KG1 (cell line): ENCODE measurements at regions not wholly inside any gene's neighbourhood (a gene's known extent, or its start where the extent isn't known, plus 50 kb on each side); places are given as distances from the start of the nearest gene placed in this dataset.

ENCODE experiments used
- DNase-seq: peaks from one replicate; lab custom pipeline; 2025; lab: John Stamatoyannopoulos, UW

GRCh38 chr9:89655990-89656657 lies 51.3 kb downstream of the GADD45G start:
- no peak for DNase-seq

GRCh38 chr9:89657295-89657694 lies 52.5 kb downstream of the GADD45G start:
- no peak for DNase-seq

GRCh38 chr9:89657765-89658164 lies 53.0 kb downstream of the GADD45G start:
- no peak for DNase-seq

GRCh38 chr9:89658401-89658800 lies 53.6 kb downstream of the GADD45G start:
- no peak for DNase-seq

DNA sequence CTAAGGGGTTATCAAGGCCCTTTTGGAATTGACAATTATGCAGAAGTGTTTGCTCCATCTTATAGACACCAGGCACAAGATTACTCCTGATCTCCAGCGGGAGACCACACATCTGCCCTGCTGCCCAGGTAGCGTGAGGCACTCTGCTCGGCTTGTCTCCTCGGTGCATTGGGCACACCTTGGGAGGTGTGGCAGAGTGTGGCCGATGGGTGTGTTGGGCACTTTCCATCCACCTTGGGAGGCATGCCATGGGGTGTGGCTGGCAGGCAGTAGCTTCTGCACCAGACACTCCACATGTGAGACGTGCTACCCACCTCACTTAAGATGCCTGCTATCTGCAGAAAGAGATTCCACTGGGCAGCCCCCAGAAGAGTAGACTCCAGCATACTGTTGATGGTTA lies 54.1 kb downstream of the GADD45G start:
- DNase-seq, result no peak

DNA sequence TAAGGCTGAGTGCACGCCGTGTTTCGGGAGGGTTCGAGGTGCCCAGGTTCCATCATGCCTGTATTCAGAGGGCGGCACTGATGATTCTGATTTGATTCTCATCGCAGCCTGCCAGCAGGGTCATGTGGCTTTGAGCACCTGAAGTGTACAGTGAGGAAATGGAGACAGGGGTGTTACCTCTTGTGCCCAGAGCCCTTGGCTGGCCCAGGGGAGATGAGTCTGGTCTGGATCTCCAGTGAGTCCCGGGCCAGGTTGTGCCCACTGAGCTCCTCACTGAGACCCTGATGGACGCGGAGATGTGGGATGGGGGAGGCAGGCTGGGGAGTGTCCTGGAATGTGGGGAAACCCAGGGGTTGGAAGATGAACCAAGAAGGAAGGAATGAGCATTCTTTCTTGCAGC lies 54.7 kb downstream of the GADD45G start:
- no peak for DNase-seq

DNA sequence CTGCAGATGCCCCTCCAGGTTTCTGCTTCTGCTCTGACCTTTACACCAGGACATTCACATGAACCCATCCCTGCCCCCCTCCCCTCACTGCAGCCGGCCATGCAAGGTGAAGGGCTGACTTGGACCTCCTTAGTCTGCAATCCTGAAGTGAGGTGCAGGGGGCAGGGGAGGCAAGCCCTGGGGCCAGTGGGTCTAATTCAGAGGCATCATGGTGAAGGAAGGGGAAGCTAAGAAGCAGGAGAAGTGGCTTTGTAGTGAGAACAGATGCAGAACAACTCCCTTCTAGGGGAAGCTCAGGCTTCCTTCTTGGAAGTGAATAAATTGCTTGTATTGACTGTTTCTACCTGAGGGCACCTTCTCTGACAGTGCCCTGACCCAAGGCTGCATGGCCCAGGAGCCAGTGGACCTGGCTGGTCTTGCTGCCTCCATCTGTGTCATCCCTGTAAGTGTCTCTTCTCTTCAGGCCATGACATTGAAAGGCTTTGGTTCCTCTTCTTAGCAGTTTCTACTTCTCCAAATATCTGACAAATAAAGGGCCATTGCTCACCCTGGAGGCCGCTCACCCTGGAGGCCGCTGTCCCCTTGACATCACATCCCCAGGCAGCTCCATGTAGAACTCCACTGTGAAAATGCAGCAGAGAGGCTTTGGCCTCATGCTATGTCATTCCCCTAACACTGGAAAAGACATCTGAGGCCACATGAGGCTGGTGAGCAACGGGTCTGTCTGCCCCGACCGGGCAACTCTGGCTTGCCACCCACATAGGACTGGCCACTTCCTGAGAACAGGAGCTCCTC lies 55.3 kb downstream of the GADD45G start:
- DNase-seq, result no peak

DNA sequence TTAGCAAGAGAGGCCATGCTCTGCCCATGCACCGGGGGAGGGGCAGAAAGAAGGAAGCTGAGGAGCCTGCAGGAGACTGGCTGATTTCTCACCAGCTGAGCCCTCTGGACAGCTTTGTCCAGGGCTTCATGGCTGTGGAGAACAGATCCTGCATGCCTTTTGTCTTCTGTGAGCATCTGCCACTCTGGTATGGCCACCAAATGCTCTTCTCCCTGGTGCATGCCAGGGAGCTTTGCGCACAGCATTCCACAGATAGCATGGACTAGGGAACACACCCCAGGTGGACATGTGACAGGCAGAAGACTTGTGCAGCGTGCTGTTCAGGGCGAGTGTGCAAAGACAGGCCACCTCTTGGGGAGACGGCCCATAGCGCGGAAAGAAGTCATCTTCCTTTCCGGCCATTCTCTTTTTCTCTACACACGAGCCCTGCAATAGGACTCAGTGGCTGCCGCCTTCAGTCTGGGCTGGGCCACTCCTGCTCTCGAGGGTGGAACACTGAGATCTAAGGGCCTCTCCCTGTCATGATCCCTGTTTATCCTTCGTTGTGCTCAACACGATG lies 56.7 kb downstream of the GADD45G start:
- DNase-seq, result no peak

- no peak for DNase-seq
Observed at GRCh38 chr9:89661956-89662717, 57.3 kb downstream of the GADD45G start.

DNA sequence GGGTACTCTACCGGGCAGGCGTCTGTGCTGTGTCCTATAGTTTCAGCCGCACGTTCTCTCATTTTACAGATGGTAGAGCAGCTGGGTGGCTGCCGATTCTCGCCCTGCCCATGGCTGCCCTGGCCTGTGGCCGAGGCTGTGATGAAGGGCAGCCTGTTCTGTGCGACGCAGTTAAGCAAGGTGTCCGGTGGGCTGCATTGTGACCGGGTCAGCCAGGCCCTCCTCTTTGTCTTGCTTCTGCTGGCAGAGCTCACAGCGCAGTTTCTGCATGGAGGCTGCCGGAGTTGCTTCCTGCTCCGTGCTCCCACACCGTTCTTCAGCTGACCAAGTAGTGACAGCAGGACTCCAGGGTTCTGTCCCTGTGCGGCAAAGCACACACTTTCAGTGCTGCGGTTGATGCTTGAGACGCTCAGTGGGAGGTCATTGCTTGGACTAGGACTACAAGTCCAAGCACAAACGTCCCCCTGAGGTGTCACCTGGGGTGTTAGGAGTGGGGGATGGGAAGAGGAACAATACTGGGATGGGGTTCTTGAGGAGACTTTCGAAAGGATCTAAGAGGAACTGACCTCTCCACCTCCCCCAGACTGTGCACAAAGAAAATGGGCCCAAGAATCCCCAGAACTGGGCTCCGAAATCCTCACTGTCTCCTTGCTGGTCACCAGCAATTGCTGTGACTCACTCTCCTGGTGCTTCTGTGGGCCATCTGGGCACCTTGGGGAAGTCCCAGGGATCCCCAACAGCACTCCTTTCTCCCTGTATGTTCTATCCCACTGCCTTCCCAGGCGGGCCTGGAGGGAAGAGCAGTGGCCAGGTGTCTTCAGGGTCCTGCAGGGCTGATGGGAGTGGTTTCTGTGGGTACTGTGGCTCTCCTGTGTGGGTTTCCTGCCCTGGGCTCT lies 58.2 kb downstream of the GADD45G start:
- no peak for DNase-seq

DNA sequence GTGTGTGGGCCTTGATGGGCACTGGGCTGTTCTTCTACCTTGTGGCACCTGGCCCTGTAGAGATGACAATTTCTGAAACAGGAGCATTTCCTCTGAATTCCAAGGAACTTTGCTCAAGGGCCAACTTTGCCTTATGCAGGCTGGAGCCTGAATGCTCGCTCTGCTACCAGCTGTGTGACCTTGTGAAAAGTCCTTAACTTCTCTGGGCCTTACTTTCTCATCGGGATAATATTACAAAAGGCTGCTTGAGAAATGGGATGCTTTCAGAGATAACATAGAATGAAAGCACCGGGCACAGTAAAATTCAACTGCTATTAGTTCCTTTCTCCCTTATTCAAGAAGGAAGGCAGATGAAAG lies 58.8 kb downstream of the GADD45G start:
- DNase-seq, result no peak

DNA sequence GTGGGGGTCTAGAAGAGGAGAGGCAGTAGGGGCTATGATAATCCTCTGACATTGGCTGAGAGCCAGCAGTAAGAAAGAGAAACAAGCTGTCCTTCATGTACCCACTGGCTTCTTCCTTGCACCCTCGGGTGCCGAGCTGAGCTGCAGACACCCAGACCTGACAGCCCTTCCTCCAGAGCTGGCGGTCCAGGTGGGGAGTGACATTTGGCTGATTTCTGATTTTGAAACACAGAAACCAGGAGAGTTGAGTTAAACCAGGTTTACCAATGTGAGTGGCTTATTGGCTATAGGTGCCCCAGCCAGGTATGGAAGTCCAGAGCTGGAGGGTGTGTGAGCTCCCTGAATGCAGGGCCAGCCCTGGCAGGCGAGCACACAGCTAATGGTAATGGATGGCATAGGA lies 59.2 kb downstream of the GADD45G start:
- DNase-seq, result no peak

DNA sequence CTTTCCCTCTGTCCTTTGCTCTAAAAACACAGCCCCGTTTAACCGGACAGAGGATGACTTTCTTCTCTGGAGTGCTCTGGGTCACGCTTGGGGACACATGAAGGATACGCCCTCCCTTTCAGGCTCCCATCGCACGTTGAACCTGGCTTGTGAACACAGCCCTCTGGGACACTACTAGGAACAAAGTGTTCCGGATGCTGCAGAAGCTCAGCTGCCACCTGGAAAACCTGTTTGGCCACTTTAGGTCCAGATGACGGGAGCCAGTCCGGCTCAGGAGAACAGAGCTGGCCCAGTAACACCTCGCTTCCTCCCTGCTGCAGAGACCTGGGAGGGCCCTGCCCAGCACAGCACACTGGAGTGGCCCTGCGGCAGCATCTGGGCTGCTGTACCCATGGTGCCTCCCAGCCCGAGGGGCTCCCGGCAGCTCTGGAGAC lies 60.1 kb downstream of the GADD45G start:
- no peak for DNase-seq

DNA sequence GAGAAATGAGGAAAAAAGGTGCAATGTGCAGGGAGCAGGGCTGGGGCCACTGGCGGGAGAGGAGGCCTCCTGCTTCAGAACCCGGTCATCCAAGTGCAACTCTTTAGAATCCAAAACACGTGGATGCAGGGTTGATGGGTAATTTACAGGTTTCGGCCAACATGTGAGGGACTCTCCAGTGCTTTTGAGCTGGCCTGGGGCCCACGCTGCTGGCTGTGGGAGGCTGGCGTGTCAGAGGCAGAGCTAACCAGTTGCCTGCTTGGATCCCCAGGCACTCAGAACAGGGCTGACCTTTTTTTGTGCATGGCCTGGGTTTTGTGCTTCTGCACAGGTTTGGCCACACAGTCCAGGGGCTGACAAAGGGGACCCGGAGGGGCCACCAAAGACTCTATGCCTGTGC lies 61.6 kb downstream of the GADD45G start:
- DNase-seq, result no peak

DNA sequence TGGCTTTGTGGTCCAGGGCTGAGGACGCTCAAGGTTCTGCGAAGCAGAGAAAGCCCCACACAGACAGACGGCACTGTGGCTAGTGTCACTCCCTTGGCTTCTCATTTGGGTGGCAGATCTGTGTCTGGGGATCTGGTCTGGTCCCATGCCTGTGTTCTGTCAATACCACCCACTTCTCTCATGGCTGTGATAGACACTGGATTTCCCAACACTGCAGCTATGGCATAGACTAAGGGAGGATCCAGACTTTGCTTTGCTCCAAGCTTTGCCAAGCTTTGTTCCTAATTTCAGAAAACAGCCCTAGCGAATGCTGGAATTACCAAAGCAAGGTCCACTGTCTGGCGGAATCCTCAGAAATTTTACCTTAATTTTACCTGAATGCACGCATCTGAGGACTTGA lies 62.1 kb downstream of the GADD45G start:
- DNase-seq, result no peak

DNA sequence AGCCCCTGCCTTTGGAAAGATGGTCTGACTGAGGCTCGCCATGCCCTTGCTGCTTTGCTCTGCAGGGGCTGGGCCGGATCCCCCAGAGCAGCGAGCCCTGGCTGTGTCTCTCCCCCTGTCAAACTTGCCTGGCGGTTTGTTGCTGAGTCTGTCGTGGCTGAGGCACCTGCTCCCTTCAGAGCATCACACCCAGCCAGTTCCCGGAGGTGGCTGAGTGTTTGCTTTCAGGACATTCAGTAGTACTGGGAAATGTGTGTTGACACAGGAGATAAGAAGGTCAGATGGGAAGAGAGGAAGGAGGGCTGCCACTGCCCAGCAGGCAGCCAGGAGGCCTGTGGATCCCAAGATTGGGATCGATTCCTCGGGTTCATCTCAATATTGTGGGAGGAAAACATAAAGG lies 62.9 kb downstream of the GADD45G start:
- DNase-seq, result no peak

DNA sequence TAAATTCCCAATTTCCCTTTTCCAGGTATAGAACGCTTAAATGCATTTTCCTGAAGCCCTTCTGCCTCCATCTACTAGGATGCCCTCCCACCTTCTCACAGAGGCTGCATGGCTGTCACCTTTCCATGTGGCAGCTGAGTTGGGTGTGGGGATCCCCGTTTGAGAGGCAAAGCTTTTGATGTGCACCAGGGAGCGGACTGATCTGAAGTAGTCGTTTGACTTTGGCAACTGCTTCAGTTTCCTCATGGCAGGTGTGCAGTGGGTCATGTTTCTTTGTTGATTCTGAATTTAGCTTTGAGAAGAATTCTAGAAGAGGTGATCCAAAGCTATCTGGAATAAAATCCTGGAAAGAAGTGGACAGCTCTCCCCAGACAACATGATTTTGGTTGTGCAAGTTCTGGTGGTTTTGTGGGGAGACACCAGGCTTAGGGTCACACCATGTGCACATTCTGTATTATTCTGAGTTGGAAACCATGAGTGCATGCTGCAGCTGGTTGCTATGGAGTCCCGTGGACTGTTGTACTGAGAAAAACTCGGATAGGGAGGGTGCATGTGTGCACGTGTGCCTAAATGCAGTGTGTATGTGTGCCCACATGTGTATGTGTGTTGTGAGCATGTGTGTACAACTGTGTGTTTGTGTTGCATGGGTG lies 63.5 kb downstream of the GADD45G start:
- DNase-seq, result no peak

DNA sequence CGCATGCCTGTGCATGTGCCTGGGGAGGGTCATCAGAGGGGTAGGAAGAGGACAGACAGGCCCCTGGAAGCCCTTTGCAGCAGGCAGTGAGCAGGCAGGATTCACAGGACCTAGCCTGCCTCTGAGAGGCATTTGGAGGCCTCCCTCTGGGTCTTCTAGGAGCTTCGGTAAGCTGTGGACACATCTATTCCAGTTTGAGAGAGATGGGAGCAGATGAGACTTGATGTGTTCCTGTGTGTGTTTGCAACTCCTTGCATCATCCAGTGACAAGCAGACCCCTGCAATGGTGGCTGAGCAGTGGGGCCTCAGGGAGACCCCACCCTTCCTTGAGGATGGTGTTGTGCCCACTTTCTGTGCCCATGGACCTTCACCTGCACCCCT lies 64.0 kb downstream of the GADD45G start:
- no peak for DNase-seq

DNA sequence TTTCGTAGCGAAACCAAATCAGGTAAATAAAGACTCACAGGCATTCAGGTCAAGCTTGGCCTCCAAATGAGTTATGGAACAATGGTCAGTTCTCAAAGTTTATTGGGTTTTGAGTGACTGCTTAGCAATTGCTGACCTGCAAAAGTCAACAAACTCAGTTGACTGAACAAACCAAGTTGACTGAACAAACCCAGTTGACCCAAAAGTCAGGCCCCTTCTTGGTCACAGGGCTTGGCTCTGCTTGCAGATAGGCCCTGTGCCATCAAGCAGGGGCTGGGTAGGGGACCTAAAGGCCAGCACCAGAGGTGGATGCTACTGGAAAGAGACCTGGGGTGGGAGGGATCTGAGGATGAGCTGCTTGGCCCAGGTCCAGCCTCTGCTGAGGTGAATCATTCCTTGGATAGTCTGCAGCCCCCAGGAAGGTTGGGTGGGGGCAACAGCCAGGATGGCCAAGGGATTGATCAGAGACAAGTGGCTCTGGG lies 64.6 kb downstream of the GADD45G start:
- no peak for DNase-seq

GRCh38 chr9:89670114-89670513 lies 65.3 kb downstream of the GADD45G start:
- DNase-seq, result no peak

DNA sequence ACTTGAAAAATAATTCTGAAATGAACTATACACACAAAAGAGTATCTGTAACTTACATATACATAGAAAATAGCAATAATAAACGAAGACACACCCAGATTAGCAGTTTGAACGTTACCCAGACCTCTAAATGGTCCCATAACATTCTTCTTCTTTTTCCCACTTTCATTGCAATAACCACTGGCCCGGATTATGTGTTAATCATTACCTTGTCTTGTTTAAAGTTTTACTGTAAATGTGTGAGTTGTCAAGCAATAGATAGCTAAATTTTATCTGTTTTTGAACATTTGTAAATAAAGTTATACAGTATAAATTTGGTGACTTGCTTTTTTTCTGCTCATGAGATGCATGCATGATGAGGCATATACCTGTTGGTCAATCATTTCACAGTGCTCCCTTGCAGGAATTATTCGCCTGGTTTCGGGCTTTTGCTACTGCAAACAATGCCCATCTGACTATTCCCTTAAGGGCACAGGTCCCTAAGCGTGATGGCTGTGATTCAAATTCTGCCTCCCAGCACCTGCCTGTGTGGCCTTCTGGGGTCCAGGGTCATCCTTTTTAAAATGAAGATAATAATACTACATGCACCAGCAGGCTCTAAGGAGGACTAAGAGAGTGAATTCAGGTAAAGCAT lies 66.1 kb downstream of the GADD45G start:
- no peak for DNase-seq
